DMS53 treated with DMSO at 0.1 percent for 48 hours (cell line): ENCODE measurements at regions not wholly inside any gene's neighbourhood (a gene's known extent, or its start where the extent isn't known, plus 50 kb on each side); places are given as distances from the start of the nearest gene placed in this dataset.
A peak's percentile ranks its signal among the peaks of the same experiment; 100 is the strongest.
"Not testable (repeated sequence)": the region's sequence is repeated elsewhere in the genome, so short reads cannot be mapped to it uniquely, and the experiment has no call there.

Experiments
- DNase-seq: peaks from one replicate; lab custom pipeline; 2025; ENCODE audit not compliant: unreplicated experiment; lab: John Stamatoyannopoulos, UW

DNA sequence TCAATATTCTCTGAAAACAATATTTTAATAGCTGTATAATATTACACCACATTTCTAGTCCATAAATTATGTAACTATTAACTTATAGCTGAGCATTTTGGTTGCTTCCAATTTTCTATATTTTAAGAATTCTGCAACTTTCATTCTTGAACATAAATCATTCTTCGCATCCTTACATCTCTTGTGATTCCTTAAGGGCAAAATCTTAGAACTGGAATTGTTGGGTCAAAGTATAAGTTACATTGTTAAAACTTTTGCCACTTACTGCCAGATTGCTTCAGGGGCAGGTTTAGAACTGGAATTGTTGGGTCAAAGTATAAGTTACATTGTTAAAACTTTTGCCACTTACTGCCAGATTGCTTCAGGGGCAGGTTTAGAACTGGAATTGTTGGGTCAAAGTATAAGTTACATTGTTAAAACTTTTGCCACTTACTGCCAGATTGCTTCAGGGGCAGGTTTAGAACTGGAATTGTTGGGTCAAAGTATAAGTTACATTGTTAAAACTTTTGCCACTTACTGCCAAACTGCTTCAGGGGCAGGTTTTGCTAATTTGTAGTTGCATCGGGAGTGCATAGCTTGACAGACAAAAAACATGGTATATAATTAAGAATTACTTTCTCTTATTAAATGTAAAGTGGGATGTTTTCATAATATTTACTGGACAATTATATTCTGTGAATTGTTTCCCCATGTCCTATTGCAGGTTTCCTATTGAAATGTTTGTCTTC, 179.9 kb upstream of the OR13F1 start:
- DNase-seq: not testable (repeated sequence)

DNA sequence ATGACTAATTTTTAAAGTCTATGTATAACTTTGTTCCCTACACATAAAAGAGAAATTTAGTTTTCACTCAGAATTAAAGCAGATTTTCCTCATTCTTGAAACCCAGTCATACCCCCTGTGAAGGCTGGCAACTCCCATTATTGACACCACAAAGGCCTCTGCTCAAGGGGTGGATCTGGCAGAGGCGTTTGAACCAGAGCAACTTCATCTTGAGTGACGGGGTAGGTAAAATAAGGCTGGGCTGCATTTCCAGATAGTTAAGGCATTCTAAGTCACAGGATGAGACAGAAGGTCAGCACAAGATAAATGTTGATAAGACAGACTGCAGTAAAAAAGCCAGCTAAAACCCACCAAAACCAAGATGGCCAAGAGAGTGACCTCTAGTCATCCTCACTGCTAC, 177.2 kb upstream of the OR13F1 start:
- no peak for DNase-seq

GRCh38 chr9:104329245-104329644, 174.8 kb upstream of the OR13F1 start:
- no peak for DNase-seq

- DNase-seq: no peak
These were observed 173.2 kb upstream of the OR13F1 start for GRCh38 chr9:104330841-104331240.

DNA sequence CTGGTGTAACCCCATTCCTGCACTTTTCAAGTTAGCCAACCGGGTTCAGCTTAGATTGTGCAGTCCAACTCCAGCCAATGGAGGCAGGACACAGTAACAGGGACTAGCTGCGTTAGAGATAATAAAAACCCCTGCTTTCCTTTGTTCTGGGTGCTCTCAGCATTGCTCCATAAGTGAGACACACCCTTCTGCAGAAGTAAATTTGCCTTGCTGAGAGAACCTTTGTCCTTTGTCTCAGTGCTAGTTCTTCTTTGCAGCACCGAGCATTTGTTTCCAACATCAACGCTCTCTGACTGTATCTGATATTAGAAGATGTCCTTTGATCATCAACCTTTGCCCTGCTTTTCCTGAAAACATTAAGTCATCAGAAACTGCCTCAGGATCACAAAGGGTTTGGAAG, 169.5 kb upstream of the OR13F1 start:
- no peak for DNase-seq

GRCh38 chr9:104339692-104340091, 164.4 kb upstream of the OR13F1 start:
- DNase-seq: no peak

GRCh38 chr9:104342552-104342951, 161.5 kb upstream of the OR13F1 start:
- no peak for DNase-seq

DNA sequence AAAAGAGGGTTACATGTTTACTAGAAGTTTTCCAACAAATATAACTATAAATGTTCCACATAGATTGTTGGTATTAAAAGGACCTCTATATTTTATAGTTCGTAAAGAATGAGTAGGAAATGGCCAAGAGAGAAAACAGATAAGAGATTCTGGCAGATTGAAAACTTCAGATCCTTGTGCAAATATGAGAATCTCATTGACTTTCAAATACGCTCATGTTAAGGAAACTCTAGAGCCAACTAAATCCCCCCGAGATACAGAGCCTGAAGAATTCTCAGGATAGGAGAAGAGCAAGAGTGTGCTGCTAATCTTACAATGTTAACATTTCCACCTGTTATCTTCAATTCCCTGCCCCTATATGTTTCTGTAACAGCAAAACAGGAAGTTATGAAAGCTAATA, 159.0 kb upstream of the OR13F1 start:
- DNase-seq: no peak

DNA sequence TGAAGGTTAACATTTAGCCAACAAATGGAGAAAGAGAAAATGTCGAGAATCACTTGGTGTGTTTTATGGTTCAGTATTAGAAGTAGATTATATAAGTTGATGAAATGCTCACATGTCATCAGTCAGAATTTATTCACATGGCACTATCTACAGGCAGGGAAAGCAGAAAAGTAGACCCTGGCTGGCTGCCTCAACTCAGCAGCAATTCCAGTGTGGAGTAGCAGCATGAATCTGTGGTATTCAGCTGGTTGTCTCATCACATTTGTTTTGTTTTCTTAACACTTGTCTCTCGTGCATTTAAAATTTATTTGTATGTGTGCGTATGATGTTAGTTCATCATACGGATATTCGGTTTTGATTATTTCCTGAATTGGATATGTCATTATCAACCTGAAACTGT, 153.5 kb upstream of the OR13F1 start:
- DNase-seq: no peak

DNA sequence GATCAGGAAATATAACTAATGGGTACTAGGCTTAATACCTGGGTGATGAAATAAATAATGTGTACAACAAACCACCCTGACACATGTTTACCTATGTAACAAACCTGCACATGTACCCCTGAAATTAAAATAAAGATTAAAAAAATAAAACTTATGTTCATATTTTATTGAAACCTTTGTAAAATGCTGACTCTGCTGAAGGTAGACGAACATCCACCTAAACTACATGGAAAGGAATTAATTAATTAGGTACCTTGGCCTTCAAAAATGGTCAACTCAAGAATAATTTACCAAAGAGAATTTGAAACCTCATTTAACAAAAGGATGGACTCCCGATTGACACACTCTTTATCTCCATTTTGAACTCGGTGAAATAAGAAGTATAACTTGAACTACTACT, 152.3 kb upstream of the OR13F1 start:
- DNase-seq: no peak

- no peak for DNase-seq
These were observed 142.9 kb upstream of the OR13F1 start for GRCh38 chr9:104361207-104361606.

GRCh38 chr9:104362912-104363472, 141.1 kb upstream of the OR13F1 start:
- no peak for DNase-seq

GRCh38 chr9:104367507-104367906, 136.6 kb upstream of the OR13F1 start:
- no peak for DNase-seq

DNA sequence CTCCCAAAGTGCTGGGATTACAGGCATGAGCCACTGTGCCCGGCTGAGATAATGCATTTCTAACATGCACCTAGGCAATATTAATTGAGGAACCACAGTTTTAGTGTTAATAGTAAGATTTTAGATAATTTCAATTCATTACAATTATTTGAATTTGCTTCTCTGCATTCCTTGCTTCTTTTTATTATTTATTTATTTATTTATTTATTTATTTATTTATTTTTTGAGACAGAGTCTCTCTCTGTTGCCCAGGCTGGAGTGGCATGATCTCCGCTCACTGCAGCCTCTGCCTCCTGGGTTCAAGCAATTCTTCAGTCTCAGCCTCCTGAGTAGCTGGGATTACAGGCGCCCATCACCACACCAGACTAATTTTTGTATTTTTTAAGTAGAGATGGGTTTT, 135.7 kb upstream of the OR13F1 start:
- DNase-seq: not testable (repeated sequence)

DNA sequence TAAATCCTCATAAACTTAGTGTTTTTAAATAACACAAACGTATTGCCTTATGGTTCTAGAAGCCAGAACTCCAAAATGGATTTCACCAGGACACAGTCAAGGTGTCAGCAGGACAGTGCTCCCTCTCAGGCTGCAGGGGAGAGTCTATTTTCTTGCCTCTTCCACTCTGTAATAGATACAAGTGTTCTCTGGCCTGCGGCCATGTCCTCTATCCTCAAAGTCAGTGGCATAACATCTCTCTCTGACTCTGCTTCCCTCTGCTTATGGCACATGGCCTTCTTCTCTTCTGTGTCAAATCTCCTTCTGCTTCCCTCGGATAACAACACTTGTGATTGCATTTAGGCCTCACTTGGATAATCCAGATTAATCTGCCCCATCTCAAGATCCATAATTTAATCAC, 129.4 kb upstream of the OR13F1 start:
- no peak for DNase-seq

GRCh38 chr9:104386013-104386412, 118.0 kb upstream of the OR13F1 start:
- DNase-seq: no peak

DNA sequence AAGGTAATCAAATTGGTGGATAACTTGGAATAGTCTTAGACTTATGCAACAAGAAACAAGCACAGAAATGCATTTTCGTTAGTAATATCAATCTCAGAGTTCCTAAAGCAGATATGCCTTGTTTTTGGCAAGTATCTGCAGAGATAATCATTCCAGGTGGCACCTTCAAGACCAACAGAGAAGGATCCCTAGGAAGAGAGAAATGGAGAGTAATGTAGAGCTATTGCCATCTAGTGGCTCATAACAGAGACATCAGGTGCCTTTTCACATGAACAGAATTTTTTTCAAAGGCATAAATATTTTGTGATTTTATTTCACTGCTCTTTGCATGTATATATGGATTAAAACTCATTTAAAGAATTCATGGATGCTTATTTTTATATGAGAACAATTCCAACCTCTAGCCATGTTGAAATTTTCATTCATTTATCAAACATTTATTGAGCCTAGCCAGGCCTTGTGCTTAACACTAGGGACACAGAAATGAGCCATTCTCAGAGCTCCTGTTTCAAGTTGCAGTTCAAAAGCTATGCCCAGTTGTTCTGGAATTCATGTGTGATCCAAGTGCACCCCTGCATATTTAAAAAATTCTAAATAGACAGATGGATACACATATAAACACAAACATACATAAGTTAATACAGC, 117.5 kb upstream of the OR13F1 start:
- peak; percentile 61 for DNase-seq

- DNase-seq: no peak
These were observed 116.0 kb upstream of the OR13F1 start for GRCh38 chr9:104388071-104388470.

GRCh38 chr9:104389341-104389740, 114.7 kb upstream of the OR13F1 start:
- DNase-seq: no peak

DNA sequence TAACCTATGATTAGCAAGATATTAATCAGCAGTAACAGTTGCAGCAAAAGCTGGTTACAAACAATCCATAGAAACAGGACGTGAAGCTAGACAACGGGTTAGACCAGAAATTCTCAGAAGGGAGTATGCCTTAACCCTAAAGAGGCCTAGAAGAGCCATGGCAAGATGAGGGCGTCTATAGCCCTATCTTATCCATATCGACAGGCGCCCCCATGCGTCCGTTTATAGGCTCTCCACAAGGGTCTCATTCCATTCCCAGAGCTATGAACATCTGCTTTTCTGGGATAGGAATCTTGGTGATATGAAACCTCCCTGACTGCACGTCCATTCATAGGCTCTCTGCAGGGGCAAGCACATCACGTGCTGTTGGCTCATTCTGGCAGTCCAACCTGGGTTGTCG, 109.2 kb upstream of the OR13F1 start:
- DNase-seq: not testable (repeated sequence)

DNA sequence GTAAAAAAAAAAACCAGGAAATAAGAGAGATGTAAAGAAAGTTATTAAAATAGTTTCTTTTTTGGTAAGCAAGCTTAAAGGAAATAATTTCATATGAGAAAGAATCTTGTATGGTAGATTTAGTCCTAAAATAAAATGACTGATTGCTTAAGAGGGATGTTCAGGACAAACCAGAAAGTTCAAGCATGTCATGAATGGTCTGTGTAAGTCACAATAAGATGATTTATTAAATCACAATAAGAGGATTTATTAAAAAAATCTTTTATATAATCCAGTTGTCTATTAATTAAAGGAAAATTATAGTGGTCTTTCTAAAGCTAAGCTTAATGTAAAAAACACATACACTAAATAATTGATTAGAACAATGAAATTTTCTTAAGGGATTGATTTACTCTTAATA, 91.8 kb upstream of the OR13F1 start:
- DNase-seq: no peak

DNA sequence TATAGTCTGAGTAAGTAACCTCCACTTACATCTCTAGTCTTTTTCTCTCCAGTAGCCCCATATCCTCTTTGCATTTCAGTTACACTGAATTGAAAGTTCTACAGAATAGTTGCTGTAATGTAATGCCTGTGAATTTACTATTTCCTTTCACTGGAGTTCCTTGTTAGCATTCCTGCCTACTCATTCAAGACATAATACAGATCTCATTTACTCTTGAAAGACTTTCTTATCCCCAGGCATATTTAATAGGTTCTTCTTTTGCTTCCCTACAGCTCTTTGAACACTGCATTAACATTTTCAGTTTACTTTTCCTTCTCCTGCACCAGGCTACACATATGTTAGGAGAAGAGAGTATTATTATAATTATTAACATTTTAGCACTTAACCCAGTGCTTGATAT, 87.6 kb upstream of the OR13F1 start:
- DNase-seq: no peak

- no peak for DNase-seq
These were observed 86.8 kb upstream of the OR13F1 start for GRCh38 chr9:104417296-104417695.
